GM12878 (cell line): ENCODE measurements at regions not wholly inside any gene's neighbourhood (a gene's known extent, or its start where the extent isn't known, plus 50 kb on each side); places are given as distances from the start of the nearest gene placed in this dataset.

ENCODE experiments used
- SIX5 ChIP-seq: IDR thresholded peaks from 2 replicates; pipeline ENCODE4 v1.6.1; 2011; ENCODE audit warnings: mild to moderate bottlenecking, low read depth, low read length, moderate library complexity; ENCODE audit not compliant: severe bottlenecking
- TF ChIP-seq, protein P1 (sequence below): fragments of 450-650 bp; IDR thresholded peaks from 2 replicates; pipeline ENCODE4 v1.6.1; 2016; ENCODE audit warnings: mild to moderate bottlenecking
- TF ChIP-seq, protein P2 (sequence below): fragments of 450-650 bp; conservative IDR thresholded peaks from 2 replicates; pipeline ENCODE4 v1.6.1; 2017; ENCODE audit warnings: mild to moderate bottlenecking, moderate library complexity
- TF ChIP-seq, protein P3 (sequence below): fragments of 450-650 bp; IDR thresholded peaks from 2 replicates; pipeline ENCODE4 v1.6.1; 2017; ENCODE audit warnings: mild to moderate bottlenecking, low read depth, inconsistent platforms; ENCODE audit not compliant: poor library complexity, severe bottlenecking

DNA sequence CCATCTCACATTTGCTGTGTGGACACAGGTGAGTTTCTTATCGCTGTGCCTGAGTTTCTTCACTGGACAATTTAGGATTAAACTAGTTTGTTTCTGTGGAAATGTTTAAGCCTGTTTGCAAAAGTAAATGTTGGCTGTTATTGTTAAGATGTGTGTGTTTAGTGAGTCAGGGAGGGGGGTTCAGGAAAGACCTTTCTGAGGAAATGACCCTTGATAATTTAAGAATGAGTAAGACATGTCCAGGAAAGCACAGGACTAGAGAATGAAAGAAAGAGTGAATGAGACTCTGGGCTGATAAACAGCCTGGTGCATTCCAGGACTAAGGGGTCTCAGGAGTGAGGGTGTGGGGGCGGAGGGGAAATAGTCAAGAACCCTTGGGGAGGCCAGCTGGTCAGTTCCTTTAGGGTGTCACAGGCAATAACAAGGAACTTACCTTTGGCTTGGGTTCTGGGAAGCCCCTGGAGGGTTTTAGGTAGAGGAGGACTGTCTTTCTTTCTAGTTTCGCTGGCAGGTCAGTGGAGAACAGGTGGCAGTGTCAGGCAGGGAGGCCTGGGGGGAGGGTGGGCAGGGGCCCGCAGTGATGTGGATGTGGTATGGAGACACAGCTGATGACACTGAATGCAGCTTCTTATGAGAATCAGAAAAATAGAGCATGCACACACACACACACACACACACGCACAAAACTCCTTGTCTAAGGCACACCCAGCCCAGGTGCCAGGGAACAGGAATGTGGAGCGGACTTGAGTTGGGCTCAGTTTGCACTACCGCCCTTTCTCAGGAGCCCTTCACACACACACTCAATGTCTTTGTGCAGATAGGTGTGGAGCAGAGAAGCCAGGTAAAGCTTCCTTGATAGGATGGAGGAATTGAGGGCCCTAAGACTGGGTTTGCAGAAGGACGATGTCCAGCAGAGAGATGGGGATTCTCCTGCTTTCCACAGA, 1005.5 kb downstream of the VRK1 start (continued):
- TF ChIP-seq, protein P1, sequence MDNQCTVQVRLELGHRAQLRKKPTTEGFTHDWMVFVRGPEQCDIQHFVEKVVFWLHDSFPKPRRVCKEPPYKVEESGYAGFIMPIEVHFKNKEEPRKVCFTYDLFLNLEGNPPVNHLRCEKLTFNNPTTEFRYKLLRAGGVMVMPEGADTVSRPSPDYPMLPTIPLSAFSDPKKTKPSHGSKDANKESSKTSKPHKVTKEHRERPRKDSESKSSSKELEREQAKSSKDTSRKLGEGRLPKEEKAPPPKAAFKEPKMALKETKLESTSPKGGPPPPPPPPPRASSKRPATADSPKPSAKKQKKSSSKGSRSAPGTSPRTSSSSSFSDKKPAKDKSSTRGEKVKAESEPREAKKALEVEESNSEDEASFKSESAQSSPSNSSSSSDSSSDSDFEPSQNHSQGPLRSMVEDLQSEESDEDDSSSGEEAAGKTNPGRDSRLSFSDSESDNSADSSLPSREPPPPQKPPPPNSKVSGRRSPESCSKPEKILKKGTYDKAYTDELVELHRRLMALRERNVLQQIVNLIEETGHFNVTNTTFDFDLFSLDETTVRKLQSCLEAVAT, result no peak
- TF ChIP-seq, protein P2, sequence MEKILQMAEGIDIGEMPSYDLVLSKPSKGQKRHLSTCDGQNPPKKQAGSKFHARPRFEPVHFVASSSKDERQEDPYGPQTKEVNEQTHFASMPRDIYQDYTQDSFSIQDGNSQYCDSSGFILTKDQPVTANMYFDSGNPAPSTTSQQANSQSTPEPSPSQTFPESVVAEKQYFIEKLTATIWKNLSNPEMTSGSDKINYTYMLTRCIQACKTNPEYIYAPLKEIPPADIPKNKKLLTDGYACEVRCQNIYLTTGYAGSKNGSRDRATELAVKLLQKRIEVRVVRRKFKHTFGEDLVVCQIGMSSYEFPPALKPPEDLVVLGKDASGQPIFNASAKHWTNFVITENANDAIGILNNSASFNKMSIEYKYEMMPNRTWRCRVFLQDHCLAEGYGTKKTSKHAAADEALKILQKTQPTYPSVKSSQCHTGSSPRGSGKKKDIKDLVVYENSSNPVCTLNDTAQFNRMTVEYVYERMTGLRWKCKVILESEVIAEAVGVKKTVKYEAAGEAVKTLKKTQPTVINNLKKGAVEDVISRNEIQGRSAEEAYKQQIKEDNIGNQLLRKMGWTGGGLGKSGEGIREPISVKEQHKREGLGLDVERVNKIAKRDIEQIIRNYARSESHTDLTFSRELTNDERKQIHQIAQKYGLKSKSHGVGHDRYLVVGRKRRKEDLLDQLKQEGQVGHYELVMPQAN, result no peak
- no peak for TF ChIP-seq SIX5
- TF ChIP-seq, protein P3, sequence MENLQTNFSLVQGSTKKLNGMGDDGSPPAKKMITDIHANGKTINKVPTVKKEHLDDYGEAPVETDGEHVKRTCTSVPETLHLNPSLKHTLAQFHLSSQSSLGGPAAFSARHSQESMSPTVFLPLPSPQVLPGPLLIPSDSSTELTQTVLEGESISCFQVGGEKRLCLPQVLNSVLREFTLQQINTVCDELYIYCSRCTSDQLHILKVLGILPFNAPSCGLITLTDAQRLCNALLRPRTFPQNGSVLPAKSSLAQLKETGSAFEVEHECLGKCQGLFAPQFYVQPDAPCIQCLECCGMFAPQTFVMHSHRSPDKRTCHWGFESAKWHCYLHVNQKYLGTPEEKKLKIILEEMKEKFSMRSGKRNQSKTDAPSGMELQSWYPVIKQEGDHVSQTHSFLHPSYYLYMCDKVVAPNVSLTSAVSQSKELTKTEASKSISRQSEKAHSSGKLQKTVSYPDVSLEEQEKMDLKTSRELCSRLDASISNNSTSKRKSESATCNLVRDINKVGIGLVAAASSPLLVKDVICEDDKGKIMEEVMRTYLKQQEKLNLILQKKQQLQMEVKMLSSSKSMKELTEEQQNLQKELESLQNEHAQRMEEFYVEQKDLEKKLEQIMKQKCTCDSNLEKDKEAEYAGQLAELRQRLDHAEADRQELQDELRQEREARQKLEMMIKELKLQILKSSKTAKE, result no peak
